GM12873 (cell line): ENCODE measurements at regions not wholly inside any gene's neighbourhood (a gene's known extent, or its start where the extent isn't known, plus 50 kb on each side); places are given as distances from the start of the nearest gene placed in this dataset.

Source experiments
- CTCF ChIP-seq: IDR thresholded peaks from 2 replicates; pipeline ENCODE4 v1.5.1; 2012; ENCODE audit warnings: low read depth, mild to moderate bottlenecking, moderate library complexity, low read length, control low read depth; ENCODE audit not compliant: insufficient read depth; ENCODE audit errors: missing control alignments

- no peak for TF ChIP-seq CTCF
These were observed 353.1 kb downstream of the TLE4 start for GRCh38 chr9:79924836-79925235.

GRCh38 chr9:79917421-79917820 lies 345.7 kb downstream of the TLE4 start:
- no peak for TF ChIP-seq CTCF

GRCh38 chr9:79913867-79914266 lies 342.1 kb downstream of the TLE4 start:
- TF ChIP-seq CTCF, result no peak

- no peak for TF ChIP-seq CTCF
These were observed 340.7 kb downstream of the TLE4 start for GRCh38 chr9:79912318-79913070.

- TF ChIP-seq CTCF, result no peak
These were observed 340.0 kb downstream of the TLE4 start for GRCh38 chr9:79911724-79912123.

DNA sequence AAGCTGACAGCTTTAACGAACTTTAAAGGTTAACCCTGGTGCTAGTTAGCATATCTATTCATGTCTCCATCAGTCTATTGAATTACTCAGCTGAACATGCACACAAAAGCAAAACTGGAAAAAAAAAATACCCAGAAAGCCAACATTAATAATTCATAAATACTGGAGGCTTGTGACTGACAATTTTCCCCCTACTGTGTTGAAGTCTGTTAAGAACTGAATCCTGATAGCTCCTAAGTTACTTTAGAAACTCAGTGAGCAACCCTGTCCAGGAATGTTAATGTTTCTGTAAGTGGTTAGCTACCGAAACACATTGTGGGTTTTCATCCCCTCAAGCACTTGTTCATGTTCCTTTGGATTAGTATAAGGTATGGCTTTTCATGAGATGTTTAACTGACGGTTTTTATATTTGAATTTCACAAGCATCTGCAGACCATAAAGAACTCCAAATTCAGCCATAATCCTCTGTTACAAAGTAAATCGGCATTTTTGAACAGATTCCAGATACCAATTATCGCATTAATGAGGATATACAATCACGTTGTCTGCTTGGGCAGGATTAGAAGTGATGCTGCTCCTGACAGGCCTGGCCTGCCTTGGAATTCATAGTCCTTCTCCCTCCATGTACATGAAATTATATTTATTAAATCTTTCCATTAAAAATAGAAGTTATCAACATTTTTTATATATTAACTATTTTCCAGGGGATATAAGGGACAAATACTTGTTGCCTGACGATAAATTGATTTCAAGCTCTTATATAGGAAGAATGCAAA lies 331.2 kb downstream of the TLE4 start:
- TF ChIP-seq CTCF, result no peak

DNA sequence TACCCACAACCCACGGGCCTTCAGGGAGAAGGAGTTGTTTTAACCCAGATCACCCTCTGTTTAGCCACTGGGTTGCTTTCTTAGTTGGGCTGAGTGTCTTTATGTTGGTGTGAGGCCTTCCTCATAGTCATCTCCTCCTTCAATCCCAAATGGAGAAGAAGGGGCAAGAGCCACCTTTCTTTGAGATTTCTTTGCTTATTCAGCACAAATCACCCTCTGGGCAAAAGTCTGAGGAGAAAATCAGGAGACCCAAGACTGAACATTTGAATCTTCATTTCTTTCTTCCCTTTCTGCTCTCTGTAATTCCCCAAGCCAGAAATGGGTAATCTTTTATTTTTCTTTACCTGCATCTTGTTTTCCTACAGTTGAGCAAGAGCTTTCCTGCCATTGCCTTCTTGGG lies 329.0 kb downstream of the TLE4 start:
- no peak for TF ChIP-seq CTCF
